GM19023 (cell line): ENCODE measurements at regions not wholly inside any gene's neighbourhood (a gene's known extent, or its start where the extent isn't known, plus 50 kb on each side); places are given as distances from the start of the nearest gene placed in this dataset.

Experiments used
- ATAC-seq: cut with Tn5 transposase; IDR thresholded peaks from one replicate; pipeline ENCODE4 v1.9.1; 2021; ENCODE audit warnings: mild to moderate bottlenecking, moderate library complexity; ENCODE audit not compliant: unreplicated experiment

DNA sequence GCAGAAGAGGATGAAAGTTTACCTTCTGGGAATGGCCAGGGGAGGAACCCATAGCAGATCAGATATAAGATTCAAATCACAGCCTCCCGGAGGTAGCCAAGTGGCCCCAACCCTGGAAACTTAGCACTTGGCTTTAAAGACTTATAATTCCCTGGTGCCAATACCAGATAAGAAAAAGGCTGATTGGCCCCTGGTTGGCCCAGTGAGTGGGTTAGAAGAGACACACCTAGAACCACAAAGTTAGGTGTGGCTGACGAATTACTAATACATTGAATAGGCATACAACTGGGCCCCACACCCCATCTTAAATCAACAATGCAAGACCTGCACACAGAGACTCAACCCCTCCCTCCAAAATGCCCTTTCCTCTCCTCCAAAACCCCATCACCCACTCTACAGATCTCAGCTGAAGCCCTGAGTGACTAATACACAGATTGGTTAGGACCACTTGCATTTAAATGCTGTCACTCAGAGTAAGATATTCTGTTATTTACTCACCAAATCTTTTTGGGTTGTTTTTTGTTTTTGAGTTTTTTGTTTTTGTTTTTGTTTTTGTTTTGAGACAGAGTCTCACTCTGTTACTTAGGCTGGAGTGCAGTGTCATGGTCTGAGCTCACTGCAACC lies 315.4 kb upstream of the JARID2 start:
- ATAC-seq, result no peak

DNA sequence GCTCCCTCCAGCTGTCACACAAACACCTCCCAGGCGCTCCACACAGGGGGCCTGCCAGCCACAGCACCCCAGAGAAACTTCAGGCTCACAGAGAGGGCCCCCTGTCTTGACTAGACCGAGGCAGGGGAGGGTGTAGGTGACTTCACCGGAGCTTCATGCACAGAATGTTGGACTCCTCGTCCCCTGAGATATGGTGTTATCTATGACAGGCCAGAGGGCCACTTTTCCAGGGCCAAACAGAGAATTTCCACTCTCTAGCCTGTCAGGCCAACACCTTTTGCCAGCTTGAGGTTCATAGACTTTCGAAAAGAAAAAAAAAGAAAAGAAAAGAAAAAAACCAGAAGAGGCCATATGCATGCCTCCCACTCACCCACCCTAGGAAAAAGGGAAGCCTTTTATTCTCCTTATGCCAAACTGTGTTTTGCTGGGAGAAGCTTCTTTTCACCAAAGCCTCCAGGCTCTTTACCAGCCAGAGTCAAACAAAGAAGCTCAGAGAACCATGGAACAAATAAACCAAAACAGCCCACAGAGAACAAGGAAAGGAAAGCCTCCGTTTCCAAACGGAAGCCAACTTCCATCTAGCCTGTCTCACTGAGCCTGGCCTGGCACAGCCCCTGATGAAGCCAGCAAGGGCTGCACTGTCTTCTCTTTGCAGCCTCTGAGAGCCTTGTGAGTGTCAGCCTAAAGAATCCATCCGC lies 313.2 kb upstream of the JARID2 start:
- no peak for ATAC-seq

DNA sequence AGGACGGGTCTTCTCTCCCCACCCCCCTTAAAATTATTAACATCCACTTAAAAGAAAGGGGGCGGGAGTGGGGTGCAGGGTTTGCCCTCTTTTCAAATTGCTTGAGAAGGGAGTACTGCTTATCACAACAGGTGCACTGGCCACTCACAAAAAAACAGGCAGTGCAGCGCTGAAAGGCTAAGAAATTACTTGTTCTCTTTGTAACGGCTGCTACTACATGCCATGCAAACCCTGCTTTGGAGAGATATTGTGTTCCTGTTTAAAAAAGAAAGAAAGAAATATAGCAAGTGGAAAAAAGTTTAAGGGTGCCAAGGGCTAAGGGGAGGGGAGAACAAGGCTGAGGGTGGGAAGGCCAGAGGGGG lies 312.7 kb upstream of the JARID2 start:
- no peak for ATAC-seq

DNA sequence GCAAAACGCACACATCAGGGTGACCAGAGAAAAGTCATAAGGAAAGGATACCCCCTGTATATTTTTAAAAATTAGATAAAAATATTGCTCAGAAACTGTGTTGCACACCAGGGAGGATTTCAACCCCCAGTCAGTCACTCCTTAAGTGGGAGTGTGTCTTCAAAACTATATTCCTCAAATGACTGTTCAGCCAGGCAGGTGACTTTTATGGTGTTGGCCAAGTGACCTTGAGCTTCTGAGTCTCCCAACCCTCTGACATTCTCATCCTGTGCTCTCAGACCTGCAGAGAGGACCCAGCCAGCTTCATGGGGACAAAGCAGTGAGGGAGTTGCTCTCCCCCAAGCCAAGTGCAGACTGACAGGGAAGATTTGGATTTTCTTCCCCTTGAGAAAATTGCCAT lies 311.9 kb upstream of the JARID2 start:
- no peak for ATAC-seq

DNA sequence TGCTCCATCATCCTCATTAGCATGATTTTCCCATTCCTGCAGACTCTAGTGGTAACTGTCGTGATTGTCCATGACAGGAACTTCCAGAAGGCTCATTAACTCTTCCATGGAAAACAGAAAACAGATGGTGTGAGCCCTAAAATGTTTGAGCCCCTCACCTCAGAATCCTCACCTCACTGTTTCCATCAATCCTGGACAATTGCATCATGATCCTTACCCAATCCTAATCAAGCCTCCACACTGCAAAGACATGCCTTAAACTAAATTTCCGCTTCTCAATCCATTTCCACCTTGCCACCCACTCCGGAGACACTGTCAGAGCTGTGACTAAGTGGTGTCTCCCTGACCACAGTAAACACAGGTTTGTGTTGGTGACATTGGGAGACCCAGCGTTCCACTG lies 311.0 kb upstream of the JARID2 start:
- ATAC-seq, result no peak

DNA sequence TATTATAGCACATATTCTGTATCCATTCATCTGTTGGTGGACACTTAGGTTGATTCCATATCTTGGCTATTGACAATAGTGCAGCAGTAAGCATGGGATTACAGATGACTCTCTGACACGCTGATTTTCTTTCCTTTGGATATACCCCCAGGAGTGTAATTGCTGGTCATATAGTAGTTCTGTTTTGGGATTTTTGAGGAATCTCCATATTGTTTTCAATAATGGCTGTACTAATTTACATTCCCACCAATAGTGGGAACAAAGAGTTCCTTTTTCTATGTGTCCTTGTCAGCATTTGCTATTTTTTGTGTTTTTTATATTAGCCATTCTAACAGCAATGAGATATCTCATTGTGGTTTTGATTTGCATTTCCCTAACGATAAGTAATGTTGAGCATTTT lies 309.0 kb upstream of the JARID2 start:
- no peak for ATAC-seq

DNA sequence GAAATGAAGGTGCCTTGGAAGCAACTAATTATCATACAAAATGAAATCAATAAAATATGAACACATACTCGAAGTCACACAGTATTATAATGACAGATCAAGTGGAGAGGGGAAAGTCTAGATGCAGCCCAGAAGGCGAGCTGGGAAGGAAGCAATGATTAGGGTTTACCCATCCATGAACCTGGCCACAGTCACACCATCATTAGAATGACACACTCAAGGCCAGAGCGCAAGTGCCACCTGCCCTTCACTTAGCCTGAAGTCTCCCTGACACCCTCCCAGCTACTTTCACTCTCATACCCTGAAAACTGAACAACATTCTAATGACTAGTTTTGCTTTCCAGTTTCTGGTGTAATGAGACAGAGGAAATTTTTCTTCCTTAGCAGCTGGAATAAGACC lies 302.8 kb upstream of the JARID2 start:
- ATAC-seq, result no peak

DNA sequence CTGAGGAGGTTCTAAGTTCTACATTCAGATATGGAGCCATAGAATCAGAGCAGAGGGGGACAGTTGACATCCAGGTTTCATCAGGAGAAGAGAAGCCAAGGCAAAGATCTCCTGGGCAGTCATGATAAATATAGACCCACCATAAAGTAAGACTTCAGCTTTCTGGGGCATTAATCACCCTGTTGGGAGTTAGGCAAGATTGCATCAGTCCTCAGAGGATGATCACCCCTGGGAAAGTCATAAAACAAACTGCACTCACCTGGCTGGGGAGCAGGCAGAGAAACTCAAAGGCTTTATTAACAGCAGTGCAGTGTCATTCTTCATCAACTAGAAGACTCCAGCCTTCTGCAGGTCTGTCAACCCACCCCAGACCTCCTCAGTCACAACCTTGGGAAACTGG lies 301.3 kb upstream of the JARID2 start:
- no peak for ATAC-seq

DNA sequence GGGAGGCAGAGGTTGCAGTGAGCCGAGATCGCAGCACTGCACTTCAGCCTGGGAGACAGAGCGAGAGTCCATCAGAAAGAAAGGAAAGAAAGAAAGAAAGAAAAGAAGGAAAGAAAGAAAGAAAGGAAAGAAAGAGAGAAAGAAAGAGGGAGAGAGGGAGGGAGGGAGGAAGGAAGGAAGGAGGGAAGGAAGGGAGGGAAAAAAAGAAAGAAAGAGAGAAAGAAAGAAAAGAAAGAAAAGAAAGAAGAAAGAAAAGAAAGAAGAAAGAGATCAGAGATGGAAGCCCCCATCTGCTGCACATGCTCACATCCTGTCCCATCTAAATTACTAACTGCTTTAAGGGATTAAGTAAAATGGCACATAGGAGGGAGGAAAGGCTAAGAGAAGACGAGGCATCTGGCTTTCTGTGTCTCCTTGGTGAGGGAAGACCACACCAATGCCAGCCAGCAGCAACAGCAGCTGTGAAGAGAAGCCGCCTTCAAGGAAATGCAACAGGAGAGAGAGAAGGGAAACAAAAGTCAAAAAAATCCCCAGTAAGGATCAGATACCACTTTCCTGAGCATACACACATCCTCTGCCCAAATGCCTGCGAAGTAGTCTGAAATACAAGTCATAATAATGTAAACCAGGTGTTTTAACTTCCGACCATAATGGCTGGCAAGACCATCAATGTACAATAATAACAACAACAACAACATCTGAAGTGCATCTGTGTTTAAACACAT lies 300.2 kb upstream of the JARID2 start:
- no peak for ATAC-seq

DNA sequence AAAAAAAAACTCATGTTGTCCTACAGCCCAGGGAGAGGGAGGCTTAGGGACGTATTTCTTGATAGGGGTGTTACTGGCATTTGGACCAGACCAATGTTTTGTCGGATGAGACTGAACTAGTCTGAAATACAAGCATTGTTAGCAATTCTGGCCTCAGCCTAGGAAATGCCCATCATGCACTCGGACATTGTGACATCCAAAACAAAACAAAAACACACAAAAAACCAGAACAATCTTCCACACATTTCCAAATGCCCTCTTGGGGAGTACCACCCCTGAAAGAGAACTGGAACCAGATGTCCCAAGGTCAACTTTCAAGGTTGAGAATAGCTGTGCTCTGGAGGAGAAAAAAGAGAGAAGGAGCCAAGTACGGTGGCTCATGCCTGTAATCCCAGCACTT lies 299.1 kb upstream of the JARID2 start:
- no peak for ATAC-seq

DNA sequence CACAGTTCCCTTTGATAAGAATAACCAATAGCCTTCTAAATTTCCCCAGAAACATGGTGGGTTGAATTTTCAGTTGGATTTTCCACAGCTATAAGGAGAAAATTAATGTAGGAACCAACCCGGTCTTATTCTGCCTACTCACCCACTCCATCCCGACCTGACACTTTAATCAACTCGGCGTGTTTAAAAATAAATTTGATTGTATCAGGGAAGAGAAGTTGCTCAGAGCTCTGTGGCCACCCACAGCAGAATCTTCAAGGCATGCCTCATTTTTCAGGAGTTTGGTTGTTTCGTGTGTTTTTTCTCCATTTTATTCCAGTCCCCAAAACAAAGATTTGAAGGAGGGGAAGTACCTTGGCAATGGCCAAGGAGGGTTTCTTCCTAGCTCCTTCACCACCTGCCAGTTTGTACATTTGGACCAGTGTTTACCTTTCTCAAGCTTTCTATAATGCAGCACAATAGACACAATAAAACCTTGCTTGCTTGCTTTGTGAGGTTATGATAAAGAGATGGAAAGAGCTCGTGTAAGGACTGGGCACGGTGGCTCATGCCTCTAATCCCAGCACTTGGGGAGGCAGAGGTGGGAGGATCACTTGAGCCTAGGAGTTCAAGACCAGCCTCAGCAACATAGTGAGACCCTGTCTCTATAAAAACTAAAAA lies 297.2 kb upstream of the JARID2 start:
- no peak for ATAC-seq

DNA sequence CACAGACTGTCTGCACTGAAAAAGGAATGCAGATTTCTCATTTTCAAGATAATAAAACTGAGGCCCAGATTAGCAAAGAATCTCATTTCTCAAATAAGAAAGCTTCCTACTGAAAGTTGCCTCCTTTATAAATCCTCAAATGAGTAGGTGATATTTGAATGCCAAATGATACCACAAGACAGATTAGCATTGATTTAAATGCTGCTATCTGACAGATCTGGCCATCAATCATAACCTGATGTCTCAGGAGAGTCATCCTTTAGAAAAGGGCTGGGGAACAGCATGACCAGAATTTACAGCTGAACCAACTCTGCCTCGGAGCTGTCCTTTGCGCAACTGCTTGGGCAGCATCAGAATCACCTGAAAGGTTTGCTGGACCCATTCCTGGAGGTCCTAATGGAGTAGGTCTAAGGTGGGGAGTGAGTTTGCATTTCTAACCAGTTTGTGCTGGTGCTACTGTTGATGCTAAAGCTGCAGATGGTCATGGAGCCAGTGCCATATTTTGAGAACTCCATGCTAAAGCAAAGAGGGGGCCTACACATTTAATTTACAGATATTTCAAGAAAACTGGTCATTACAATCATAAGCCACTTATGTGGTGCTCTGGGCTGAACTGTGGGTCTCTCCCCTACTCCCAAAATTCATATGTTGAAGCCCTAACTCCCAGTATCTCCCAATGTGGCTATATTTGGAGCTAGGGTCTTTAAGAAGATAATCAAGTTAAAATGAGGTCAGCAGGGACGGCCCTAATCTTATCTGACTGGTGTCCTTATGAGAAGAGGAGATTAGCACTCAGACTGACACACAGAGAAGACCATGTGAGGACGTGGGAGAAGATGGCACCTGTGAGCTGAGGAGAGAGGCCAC lies 295.5 kb upstream of the JARID2 start:
- no peak for ATAC-seq

DNA sequence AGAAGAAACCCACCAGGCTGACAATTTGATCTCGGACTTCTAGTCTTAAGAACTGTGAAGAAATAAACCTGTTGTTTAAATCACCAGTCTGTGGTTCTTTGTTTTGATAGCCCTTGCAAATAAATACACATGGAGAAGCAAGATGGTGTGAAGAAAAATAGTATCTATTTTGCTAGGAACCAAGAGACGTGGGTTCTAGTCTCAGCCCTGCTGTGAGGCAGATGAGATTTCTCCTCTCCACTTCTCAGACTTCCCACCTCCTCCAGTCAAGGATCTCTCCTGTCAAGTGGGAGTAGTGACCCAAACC lies 294.9 kb upstream of the JARID2 start:
- ATAC-seq, result no peak

DNA sequence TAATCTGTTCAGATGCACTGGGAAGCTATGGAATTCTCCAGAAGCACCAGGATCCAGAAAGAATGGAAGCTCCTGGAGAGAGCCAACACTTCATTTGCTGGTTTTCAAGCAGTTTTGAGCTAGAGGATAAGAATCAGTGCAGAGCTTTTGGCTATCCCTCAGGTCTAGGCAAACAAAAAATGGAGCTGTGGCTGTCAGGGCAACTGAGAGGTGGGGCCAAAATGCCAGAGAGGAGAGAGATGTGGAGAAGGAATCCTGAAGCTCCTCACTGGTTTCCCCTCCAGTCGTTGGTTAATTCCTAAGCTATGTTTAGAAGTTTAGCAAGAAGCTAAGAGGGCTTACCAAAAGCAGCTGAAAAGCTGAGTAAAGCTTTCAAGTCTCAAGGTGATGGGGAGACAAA lies 294.2 kb upstream of the JARID2 start:
- ATAC-seq, result no peak

DNA sequence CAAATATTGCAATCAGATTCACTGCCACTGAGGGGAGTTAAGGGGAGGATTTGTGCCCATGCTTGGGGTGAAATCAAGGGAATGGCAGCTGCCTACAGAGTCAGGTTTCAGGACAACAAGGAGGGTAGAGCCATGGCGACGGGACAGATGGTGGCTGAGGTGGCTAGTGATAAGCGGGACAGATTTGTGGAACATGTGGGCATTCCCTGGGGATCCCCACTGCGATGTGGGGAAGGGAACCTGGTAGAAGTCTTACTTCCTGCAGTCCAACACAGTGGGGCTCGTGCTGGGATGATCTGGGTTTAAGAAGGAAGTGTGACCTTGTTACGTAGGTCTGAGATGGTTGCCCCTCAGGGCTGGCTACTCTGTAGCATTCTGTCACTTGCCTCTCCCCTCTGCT lies 292.0 kb upstream of the JARID2 start:
- no peak for ATAC-seq

DNA sequence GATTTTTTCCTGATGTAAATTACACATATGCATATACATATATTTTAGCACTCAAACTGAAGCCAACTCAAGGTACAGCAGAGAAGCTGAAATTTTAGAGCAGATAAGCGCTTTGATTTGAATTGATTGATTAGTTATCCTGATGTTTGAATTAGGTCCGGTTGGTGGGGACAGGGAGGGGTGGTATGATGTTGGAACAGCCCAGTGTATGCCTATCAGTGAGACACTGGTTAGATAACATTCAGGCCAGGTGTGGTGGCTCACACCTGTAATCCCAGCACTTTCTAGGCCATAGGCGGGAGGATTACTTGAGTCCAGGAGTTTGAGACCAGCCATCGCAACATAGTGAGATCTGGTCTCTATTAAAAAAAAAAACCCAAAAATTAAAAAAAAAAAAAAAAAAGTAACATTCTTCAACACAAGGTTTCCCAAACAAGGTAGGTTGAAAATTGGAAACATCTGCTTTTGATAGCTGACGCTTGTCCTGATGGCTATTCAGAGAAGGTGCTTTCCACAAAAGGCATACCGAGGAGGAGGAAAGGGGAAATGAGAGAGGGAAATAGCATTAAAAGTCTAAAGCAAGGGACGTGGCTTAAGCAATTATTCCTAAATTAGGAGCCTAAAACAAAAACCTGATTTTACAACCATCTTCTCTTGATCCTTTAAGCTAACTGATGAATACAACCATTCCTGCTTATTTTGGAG lies 288.4 kb upstream of the JARID2 start:
- ATAC-seq, result no peak

DNA sequence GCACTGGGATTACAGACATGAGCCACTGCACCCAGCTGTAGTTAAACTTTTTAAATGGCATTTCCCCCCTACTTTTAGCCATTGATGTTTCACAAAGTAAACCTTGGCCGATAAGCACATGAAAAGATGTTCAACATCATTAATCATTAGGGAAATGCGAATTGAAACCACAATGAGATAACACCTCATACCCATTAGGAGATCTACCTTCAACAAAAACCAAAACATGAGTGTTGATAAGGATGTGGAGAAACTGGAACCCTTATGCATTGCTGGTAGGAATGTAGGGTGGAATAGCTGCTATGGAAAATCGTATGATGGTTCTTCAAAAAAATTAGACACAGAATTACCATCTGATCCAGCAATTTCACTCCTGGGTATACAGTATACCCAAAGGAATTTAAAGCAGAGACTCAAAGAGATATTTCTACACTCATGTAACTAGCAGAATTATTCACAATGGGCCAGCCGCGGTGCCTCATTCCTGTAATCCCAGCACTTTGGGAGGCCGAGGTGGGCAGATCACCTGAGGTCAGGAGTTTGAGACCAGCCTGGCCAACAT lies 286.5 kb upstream of the JARID2 start:
- ATAC-seq, result no peak

DNA sequence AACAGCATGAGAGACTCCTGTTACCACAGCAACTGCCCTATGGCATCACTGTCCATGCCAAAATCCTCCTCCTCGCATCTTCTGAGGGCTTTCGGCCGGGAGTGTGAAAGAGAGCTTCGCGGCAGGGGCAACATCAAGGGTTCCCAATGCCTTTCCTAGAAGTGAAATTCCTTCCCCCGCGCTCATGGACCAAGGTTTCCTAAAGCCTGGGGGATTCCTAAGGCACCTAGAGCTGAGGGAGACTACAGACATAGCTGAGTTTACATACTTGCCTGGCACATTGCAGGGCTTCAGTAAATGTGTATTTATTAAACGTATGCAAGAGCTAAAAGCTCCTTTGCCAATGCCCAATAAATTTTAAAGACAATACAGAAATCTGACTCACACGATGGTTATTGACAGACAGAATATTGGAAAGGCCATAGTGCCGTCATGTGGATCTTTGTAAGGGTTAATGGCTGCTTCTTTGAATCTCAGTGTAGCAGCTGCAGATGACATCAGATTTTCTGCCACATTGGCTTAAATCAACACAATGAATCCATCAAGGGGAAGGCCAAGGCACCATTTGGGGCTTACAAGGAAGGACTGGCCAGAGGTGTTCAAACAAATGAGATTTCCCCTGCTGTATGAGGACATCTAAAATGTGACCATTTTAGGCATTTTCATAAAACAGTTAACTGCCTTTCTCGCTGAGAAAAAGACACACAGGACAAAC lies 281.2 kb upstream of the JARID2 start:
- ATAC-seq, result no peak

DNA sequence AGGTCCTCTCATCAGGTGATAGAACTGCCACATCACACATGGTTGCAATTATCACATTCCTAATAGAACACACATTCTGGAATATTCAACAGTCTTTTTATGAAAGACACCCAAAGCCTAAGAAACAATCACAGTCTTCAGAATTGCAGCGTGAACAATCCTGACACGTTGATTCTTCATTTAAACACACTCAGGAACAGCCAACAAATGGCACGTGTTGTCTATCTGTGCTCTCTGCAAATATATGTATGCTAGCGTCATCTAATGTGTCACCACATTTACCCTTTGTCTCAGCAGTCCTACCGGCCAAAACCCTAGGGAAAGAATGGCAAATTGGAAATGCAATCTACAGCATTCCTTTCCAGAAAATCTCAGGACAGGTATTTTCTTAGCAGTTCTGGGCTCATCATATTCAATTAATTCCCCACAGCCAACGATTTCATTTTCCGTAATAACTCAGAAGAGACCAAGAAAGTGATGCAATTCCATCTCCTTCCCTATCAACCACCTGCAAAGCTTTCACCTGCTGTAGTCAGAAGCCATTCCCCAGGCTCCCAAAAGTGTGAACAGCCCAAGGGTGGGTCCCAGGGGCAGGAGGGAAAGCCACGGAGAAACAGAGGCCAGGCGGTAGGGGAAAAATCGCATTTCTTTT lies 280.3 kb upstream of the JARID2 start:
- ATAC-seq, result no peak
